K562 (cell line): ENCODE measurements at regions not wholly inside any gene's neighbourhood (a gene's known extent, or its start where the extent isn't known, plus 50 kb on each side); places are given as distances from the start of the nearest gene placed in this dataset.

Experiments used
- C11orf30 ChIP-seq: fragments of 450-650 bp; IDR thresholded peaks from 2 replicates; pipeline ENCODE4 v1.6.1; 2016; ENCODE audit warnings: low read depth, mild to moderate bottlenecking
- CBFB ChIP-seq: sonication (generic); formaldehyde crosslinking; IDR thresholded peaks from 2 replicates; pipeline ENCODE4 v1.4.0; 2020; ENCODE audit warnings: mild to moderate bottlenecking, missing genetic modification reagents
- GTF2F1 ChIP-seq: IDR thresholded peaks from 2 replicates; pipeline ENCODE4 v1.6.1; 2011; ENCODE audit warnings: low read depth, low read length, improper control_type of control experiment
- HDAC1 ChIP-seq, 2 experiments: fragments of 450-650 bp; IDR thresholded peaks; 2 replicates each; pipeline ENCODE4 v1.6.1; 2016 to 2017; ENCODE audit warnings: inconsistent platforms in 1 of 2, mild to moderate bottlenecking in 1 of 2, moderate library complexity in 1 of 2
- KAT2B ChIP-seq: IDR thresholded peaks from one replicate; pipeline ENCODE4 v1.6.1; 2012; ENCODE audit warnings: low read depth, mild to moderate bottlenecking, control low read depth, inconsistent platforms, low read length, moderate library complexity
- MNT ChIP-seq, 2 experiments: fragments of 450-650 bp; conservative IDR thresholded peaks; 2 replicates each; pipeline ENCODE4 v1.6.1; 2017; ENCODE audit warnings: mild to moderate bottlenecking in 2 of 2, moderate library complexity in 2 of 2
- NFE2L1 ChIP-seq: fragments of 450-650 bp; IDR thresholded peaks from 2 replicates; pipeline ENCODE4 v1.6.1; 2016; ENCODE audit warnings: missing genetic modification characterization, low read depth, mild to moderate bottlenecking, missing compliant biosample characterization, moderate library complexity, borderline replicate concordance
- RERE ChIP-seq: sonication (generic); formaldehyde crosslinking; IDR thresholded peaks from 2 replicates; pipeline ENCODE4 v1.8.0; 2023; ENCODE audit warnings: missing genetic modification reagents, mild to moderate bottlenecking, borderline replicate concordance
- TARDBP ChIP-seq: fragments of 450-650 bp; IDR thresholded peaks from 2 replicates; pipeline ENCODE4 v1.6.1; 2016
- TF ChIP-seq, protein P1 (sequence below): fragments of 250-450 bp; sonication (Bioruptor Pico); IDR thresholded peaks from 2 replicates; pipeline ENCODE4 v1.5.0; 2022; ENCODE audit warnings: mild to moderate bottlenecking

- TF ChIP-seq RERE (CRISPR knock-in tag) (no peak), NFE2L1 (tag) (no peak), KAT2B (no peak), GTF2F1 (no peak), C11orf30 (no peak), HDAC1 (IDR thresholded peaks at IDR 0.05) (no peak), CBFB (no peak), TARDBP (no peak), MNT (conservative IDR thresholded peaks at IDR 0.05) (no peak)
- TF ChIP-seq, protein P1, sequence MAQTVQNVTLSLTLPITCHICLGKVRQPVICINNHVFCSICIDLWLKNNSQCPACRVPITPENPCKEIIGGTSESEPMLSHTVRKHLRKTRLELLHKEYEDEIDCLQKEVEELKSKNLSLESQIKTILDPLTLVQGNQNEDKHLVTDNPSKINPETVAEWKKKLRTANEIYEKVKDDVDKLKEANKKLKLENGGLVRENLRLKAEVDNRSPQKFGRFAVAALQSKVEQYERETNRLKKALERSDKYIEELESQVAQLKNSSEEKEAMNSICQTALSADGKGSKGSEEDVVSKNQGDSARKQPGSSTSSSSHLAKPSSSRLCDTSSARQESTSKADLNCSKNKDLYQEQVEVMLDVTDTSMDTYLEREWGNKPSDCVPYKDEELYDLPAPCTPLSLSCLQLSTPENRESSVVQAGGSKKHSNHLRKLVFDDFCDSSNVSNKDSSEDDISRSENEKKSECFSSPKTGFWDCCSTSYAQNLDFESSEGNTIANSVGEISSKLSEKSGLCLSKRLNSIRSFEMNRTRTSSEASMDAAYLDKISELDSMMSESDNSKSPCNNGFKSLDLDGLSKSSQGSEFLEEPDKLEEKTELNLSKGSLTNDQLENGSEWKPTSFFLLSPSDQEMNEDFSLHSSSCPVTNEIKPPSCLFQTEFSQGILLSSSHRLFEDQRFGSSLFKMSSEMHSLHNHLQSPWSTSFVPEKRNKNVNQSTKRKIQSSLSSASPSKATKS = no peak
These were observed 85.3 kb upstream of the PCGF5 start (continued) for GRCh38 chr10:91135113-91135512.
